ENCODE measurements at regions not wholly inside any gene's neighbourhood (a gene's known extent, or its start where the extent isn't known, plus 50 kb on each side); places are given as distances from the start of the nearest gene placed in this dataset.

DNA sequence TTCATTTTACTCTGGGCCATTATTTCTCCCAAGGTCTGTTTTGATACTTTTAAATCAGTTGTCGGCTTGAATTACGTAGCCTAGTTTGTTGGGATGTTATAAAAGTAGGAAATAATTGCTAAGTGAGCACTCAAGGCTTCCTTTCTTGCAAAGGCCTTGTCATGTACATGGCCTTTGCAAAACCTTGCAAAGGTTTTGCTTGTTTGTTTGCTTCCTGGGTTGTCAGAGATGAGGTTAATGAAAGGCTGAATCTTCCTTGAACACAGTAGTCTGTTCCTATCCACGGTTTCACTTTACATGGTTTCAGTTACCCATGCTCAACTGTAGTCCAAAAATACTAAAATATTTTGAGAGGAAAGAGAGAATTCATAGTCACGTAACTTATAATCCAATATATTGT is 113.5 kb downstream of the NAA11 start:
- whole genome bisulfite sequencing, 5 donors: 81 to 85% (median 83%) methylated on average over 4 of the region's 4 CpGs
- H3K36me3 ChIP-seq: no peaks in the 10 kb centered on the region
- no peaks in the 10 kb centered on the region for H3K4me1 ChIP-seq

DNA sequence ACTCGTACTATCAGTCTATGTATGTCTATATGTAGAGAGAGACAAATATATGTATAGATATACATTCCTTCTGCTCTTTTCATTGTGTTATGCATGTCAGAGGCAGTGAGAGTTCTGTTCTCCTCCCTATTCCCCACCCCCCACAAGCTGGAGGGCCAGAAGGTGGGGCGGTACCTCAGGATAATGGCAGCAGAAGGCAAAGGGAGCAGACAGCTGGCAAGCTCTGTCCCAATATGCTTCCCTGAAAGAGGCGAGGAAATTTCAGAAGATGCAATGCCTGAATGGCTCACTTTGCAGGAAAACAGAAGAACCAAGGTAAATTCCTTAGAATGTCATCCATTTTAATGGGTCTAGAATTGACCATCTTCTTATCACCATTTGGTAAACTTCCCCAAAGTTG is 114.4 kb downstream of the NAA11 start:
- intact Hi-C loops (cut with DNase I; ENCODE audit: low total_unique reads): no loop called here
- peaks cover 0 to 9% (median 3%) of the 10 kb centered on the region in 8 donors for H3K9me3 ChIP-seq
- no peaks in the 10 kb centered on the region for H3K36me3 ChIP-seq
- no peak overlapping the region for H3K27ac ChIP-seq
- H3K4me3 ChIP-seq: no peak overlapping the region
- TF ChIP-seq POLR2AphosphoS5 (IDR thresholded peaks at IDR 0.05) (no peak), POLR2A (IDR thresholded peaks at IDR 0.05) (no peak)
- TF ChIP-seq, protein P1, sequence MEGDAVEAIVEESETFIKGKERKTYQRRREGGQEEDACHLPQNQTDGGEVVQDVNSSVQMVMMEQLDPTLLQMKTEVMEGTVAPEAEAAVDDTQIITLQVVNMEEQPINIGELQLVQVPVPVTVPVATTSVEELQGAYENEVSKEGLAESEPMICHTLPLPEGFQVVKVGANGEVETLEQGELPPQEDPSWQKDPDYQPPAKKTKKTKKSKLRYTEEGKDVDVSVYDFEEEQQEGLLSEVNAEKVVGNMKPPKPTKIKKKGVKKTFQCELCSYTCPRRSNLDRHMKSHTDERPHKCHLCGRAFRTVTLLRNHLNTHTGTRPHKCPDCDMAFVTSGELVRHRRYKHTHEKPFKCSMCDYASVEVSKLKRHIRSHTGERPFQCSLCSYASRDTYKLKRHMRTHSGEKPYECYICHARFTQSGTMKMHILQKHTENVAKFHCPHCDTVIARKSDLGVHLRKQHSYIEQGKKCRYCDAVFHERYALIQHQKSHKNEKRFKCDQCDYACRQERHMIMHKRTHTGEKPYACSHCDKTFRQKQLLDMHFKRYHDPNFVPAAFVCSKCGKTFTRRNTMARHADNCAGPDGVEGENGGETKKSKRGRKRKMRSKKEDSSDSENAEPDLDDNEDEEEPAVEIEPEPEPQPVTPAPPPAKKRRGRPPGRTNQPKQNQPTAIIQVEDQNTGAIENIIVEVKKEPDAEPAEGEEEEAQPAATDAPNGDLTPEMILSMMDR (IDR thresholded peaks at IDR 0.05 in 8 of 11, conservative IDR thresholded peaks at IDR 0.05 in 3 of 11): no peak
- 82 to 93% (median 86%) methylated on average over 3 of the region's 3 CpGs for WGBS, 5 donors
- H3K4me1 ChIP-seq: no peaks in the 10 kb centered on the region
- H3K27me3 ChIP-seq (replicated peaks in 1 of 7): no peaks in the 10 kb centered on the region
- DNase-seq: no peak

More for the DNA sequence above, 113.5 kb downstream of the NAA11 start:
- Histone ChIP-seq H3K9me3 (peaks cover 0 to 1% (median 0%) of the 10 kb centered on the region in 8 donors), H3K27ac (no peak overlapping the region), H3K4me3 (no peak overlapping the region), H3K27me3 (replicated peaks in 1 of 7) (no peaks in the 10 kb centered on the region)
- intact Hi-C loops (cut with DNase I; ENCODE audit: low total_unique reads): no loop called here
- no peak for DNase-seq
- TF ChIP-seq POLR2A (IDR thresholded peaks at IDR 0.05): no peak

DNA sequence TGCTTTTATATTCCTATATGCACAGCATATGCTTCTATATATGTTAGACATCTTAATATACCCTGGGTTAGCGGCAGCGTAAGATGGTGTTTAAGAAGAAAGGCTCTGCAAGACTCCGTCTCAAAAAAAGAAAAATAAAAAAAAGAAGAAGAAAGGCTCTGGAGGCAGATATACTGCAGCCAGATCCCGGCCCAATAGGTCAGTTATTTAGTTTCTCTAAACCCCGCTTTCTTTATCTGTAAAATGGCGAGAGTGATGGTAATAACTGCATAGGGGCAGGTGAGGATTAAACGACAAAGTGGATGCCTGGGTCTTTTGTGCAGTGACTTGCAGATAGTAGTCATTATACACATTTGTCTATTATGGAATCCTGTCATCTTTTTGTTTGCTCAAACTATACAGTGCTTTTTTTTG is 115.2 kb downstream of the NAA11 start:
- Histone ChIP-seq H3K4me1 (no peaks in the 10 kb centered on the region), H3K27ac (no peak overlapping the region), H3K27me3 (replicated peaks in 1 of 7) (no peaks in the 10 kb centered on the region), H3K9me3 (peaks cover 0 to 14% (median 7%) of the 10 kb centered on the region in 8 donors), H3K36me3 (no peaks in the 10 kb centered on the region), H3K4me3 (no peak overlapping the region)
- TF ChIP-seq, protein P1 (IDR thresholded peaks at IDR 0.05 in 8 of 11, conservative IDR thresholded peaks at IDR 0.05 in 3 of 11): no peak
- no peak for TF ChIP-seq POLR2AphosphoS5 (IDR thresholded peaks at IDR 0.05)
- no peak for TF ChIP-seq POLR2A (IDR thresholded peaks at IDR 0.05)
- DNase-seq: no peak
- intact Hi-C loops (cut with DNase I; ENCODE audit: low total_unique reads): no loop called here
- WGBS, 5 donors: 85 to 91% (median 89%) methylated on average over 7 of the region's 7 CpGs

GRCh38 chr4:79209822-79210635 is 115.8 kb downstream of the NAA11 start:
- DNase-seq: peak; percentile 44

More at GRCh38 chr4:79209822-79210635, 115.8 kb downstream of the NAA11 start:
- WGBS, 5 donors: 51 to 58% (median 55%) methylated on average over 14 of the region's 14 CpGs
- Histone ChIP-seq H3K27me3 (replicated peaks in 1 of 7) (no peaks in the 10 kb centered on the region), H3K4me3 (no peak overlapping the region), H3K4me1 (no peaks in the 10 kb centered on the region), H3K9me3 (peaks cover 0 to 14% (median 9%) of the 10 kb centered on the region in 8 donors), H3K27ac (no peak overlapping the region), H3K36me3 (no peaks in the 10 kb centered on the region)
- intact Hi-C loops (cut with DNase I; ENCODE audit: low total_unique reads): no loop called here
- TF ChIP-seq POLR2A (IDR thresholded peaks at IDR 0.05): no peak
- TF ChIP-seq, protein P1 (IDR thresholded peaks at IDR 0.05 in 8 of 11, conservative IDR thresholded peaks at IDR 0.05 in 3 of 11): no peak
- TF ChIP-seq POLR2AphosphoS5 (IDR thresholded peaks at IDR 0.05): no peak
